MG63 (cell line): ENCODE measurements at regions not wholly inside any gene's neighbourhood (a gene's known extent, or its start where the extent isn't known, plus 50 kb on each side); places are given as distances from the start of the nearest gene placed in this dataset.

Experiments
- DNase-seq: peaks from one replicate; pipeline ENCODE4 v3.0.0-alpha.2; 2020
- H3K27me3 ChIP-seq: fragments of 250-450 bp; sonication (Bioruptor Pico); 2 replicates; pipeline ENCODE4 v1.5.1; 2020; ENCODE audit warnings: mild to moderate bottlenecking, moderate library complexity
- H3K36me3 ChIP-seq: fragments of 250-450 bp; sonication (Bioruptor Pico); 2 replicates; pipeline ENCODE4 v1.5.1; 2020; ENCODE audit warnings: mild to moderate bottlenecking, moderate library complexity
- H3K4me3 ChIP-seq: fragments of 250-450 bp; sonication (Bioruptor Pico); 2 replicates; pipeline ENCODE4 v1.5.1; 2020; ENCODE audit warnings: mild to moderate bottlenecking, moderate library complexity
- H3K9me3 ChIP-seq: fragments of 250-450 bp; sonication (Bioruptor Pico); 2 replicates; pipeline ENCODE4 v1.5.1; 2020; ENCODE audit warnings: mild to moderate bottlenecking, moderate library complexity

- Histone ChIP-seq H3K36me3 (no peaks in the 10 kb centered on the region), H3K9me3 (no peaks in the 10 kb centered on the region), H3K27me3 (no peaks in the 10 kb centered on the region), H3K4me3 (no peak overlapping the region)
- DNase-seq: no peak
Observed at GRCh38 chr13:75936791-75937190, 300.7 kb downstream of the LMO7 start.

- no peak overlapping the region for H3K4me3 ChIP-seq
- no peaks in the 10 kb centered on the region for H3K36me3 ChIP-seq
- DNase-seq: no peak
- H3K9me3 ChIP-seq: no peaks in the 10 kb centered on the region
- H3K27me3 ChIP-seq: no peaks in the 10 kb centered on the region
Observed at GRCh38 chr13:75935805-75936204, 299.7 kb downstream of the LMO7 start.

- no peak overlapping the region for H3K4me3 ChIP-seq
- H3K36me3 ChIP-seq: no peaks in the 10 kb centered on the region
- no peak for DNase-seq
- no peaks in the 10 kb centered on the region for H3K27me3 ChIP-seq
- H3K9me3 ChIP-seq: no peaks in the 10 kb centered on the region
Observed at GRCh38 chr13:75934889-75935288, 298.8 kb downstream of the LMO7 start.

DNA sequence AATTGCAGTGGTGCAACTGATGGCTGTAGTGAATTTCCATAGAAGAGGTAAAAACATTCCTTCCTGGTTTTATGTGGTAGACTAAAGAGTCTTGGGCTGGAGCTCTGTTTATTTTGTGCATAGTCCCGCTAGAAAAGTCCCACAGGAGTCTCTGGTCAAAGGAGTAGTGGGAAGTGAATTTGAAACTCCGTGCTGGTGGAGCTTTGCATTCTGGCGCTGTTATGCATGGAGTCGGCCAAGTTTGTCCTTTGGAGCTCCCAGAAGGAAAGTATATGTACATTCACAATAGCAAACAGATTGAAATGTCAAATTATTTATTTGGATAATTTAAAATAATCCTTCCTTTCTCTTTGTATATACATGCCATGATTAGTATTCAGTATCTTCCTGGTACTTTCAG, 296.5 kb downstream of the LMO7 start:
- no peaks in the 10 kb centered on the region for H3K9me3 ChIP-seq

DNA sequence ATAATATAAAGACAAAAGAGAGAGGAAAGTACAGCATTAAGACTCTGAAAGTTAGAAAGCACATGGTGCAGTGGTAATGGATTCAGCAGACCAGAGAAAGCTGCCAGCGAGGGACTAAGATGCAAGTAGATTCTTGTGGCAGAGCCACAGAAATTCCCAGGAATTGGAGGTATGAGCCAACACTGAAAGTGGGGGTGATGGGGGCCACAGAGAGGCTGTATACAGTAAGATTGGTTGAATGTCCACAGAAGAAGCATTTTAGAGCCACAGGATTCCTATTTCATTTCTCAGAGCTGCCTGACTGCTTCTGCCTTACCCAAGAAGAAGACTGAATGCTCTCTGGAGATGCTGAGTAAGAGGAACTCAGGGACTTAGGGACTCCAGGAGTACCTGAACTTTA, 295.0 kb downstream of the LMO7 start:
- Histone ChIP-seq H3K4me3 (no peak overlapping the region), H3K9me3 (no peaks in the 10 kb centered on the region), H3K27me3 (no peaks in the 10 kb centered on the region), H3K36me3 (no peaks in the 10 kb centered on the region)
- DNase-seq: no peak

More for the DNA sequence above, 296.5 kb downstream of the LMO7 start:
- no peaks in the 10 kb centered on the region for H3K36me3 ChIP-seq
- no peak overlapping the region for H3K4me3 ChIP-seq
- DNase-seq: no peak
- H3K27me3 ChIP-seq: no peaks in the 10 kb centered on the region

DNA sequence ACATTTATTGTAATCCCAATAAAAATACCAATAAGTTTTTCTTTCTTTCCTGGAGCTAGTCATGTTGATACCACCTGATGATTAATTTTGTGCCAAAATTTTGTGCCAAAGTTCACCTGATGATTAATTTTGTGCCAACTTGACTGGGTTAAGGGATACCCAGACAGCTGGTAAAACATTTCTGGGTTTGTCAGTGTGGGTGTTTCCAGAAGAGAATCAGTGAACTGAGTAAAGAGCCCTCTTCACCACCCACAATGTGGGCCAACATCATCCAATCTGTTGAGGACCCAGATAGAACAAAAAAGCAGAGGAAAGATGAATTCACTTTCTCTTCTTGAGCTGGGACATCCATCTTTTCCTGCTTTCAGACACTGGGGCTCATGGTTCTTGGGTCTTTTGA, 292.9 kb downstream of the LMO7 start:
- Histone ChIP-seq H3K36me3 (no peaks in the 10 kb centered on the region), H3K27me3 (no peaks in the 10 kb centered on the region), H3K4me3 (no peak overlapping the region), H3K9me3 (no peaks in the 10 kb centered on the region)
- DNase-seq: no peak

DNA sequence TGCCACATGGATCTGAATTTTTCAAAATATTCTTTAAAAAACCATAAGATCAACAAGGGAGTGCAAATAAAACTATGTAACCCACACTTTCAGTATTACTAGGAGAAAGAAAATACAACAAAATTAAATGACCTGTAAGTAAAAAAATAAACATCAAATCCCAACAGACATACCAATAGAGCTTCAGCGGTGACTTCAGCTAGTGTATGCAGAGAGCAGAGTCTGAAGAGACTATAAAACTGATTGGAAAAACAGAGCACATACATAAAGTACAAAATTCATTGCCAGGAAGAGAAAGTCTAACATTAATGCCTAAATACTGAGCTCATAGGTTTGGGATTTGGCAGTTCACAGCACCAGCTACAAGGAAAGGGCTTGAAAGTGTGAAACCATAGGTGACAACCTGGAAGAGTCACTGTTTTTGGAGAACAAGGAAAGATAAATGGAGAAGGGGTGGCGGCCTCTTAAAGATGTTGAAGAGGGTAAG, 291.1 kb downstream of the LMO7 start:
- Histone ChIP-seq H3K27me3 (no peaks in the 10 kb centered on the region), H3K9me3 (no peaks in the 10 kb centered on the region), H3K4me3 (no peak overlapping the region), H3K36me3 (no peaks in the 10 kb centered on the region)
- DNase-seq: no peak

DNA sequence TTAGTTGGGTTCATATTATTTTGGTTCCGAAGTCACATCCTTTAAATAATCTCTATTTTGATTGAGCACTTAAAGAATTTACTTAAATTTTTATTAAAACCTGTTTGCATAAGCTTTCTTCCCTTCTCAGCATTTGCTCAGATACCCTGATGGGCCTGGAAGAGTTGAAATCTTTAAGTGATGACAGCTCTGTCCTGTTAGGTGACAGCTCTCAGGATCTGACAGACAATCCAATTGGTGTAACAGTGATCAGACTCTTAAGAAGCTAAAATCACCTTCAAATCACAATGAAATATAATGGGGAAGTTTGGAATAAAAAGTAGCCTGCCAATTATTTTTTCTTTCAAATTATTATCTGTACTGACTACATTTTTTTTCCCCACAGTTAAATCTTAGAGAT, 284.4 kb downstream of the LMO7 start:
- no peaks in the 10 kb centered on the region for H3K9me3 ChIP-seq

DNA sequence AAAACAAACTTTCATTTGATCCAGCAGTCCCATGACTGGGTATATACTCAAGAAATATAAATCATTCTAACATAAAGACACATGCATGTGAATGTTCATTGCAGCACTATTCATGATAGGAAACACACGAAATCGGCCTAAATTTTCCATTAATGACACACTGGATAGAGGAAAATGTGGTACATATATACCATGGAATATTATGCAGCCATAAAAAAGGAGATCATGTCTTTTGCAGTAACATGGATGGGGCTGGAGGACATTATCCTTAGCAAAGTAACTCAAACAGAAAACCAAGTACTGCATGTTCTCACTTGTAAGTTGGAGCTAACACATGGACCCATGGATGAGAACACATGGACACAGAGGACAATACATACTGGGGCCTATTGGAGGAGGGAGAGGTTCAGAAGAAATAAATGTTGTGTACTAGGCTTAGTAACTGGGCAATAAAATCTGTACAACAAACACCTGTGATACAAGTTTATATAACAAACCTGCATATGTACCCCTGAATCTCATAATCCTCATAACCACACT, 283.6 kb downstream of the LMO7 start:
- H3K9me3 ChIP-seq: no peaks in the 10 kb centered on the region
- no peak for DNase-seq
- H3K4me3 ChIP-seq: no peak overlapping the region
- no peaks in the 10 kb centered on the region for H3K27me3 ChIP-seq
- no peaks in the 10 kb centered on the region for H3K36me3 ChIP-seq

More for the DNA sequence above, 284.4 kb downstream of the LMO7 start:
- Histone ChIP-seq H3K4me3 (no peak overlapping the region), H3K27me3 (no peaks in the 10 kb centered on the region), H3K36me3 (no peaks in the 10 kb centered on the region)
- no peak for DNase-seq

DNA sequence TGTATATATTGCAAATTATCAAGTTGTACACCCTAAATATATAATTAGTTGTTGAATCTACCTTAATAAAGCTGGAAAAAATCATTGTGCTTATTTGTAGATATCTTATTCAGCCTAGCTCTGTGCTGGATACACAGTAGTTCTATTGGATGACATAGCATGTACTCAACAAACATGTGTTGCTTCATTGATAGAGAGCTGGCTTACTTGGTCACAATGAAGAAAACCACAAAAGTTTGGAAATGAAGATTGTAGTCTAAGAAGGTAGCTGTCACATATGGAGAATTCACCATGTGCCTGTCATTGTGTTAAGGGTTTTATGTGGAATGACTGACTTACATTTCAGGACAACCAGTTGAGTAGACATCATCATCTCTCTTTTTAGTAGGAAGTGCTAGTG, 278.9 kb downstream of the LMO7 start:
- Histone ChIP-seq H3K27me3 (no peaks in the 10 kb centered on the region), H3K4me3 (no peak overlapping the region), H3K9me3 (no peaks in the 10 kb centered on the region), H3K36me3 (no peaks in the 10 kb centered on the region)
- DNase-seq: no peak

- Histone ChIP-seq H3K9me3 (no peaks in the 10 kb centered on the region), H3K4me3 (no peak overlapping the region), H3K36me3 (no peaks in the 10 kb centered on the region), H3K27me3 (no peaks in the 10 kb centered on the region)
- DNase-seq: no peak
Observed at GRCh38 chr13:75913925-75914324, 277.8 kb downstream of the LMO7 start.

DNA sequence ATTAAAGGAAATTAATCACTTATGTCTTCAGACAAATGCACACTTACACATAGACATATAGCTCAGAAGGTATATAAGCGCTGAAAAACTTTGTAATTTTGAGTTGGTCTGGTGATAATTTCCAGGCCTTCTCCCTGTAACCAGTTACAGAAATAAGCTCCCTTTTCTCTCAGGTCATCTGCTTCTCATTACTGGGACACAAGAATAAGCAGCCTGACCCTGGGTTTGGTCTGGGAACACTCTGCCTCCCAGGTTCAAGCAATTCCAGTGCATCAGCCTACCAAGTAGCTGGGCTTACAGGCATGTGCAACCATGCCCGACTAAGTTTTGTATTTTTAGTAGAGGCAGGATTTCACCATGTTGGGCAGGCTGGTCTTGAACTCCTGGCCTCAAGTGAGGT, 274.5 kb downstream of the LMO7 start:
- Histone ChIP-seq H3K36me3 (no peaks in the 10 kb centered on the region), H3K9me3 (no peaks in the 10 kb centered on the region), H3K4me3 (no peak overlapping the region), H3K27me3 (no peaks in the 10 kb centered on the region)
- no peak for DNase-seq
